GM12891 (cell line): ENCODE measurements at regions not wholly inside any gene's neighbourhood (a gene's known extent, or its start where the extent isn't known, plus 50 kb on each side); places are given as distances from the start of the nearest gene placed in this dataset.

Source experiments
- POLR2A ChIP-seq: IDR thresholded peaks from 2 replicates; pipeline ENCODE4 v1.6.1; 2011; ENCODE audit warnings: low read depth, low read length, control low read depth
- POLR2AphosphoS5 ChIP-seq: IDR thresholded peaks from 2 replicates; pipeline ENCODE4 v1.6.1; 2011; ENCODE audit warnings: low read depth, low read length, control low read depth
- TAF1 ChIP-seq: IDR thresholded peaks from 2 replicates; pipeline ENCODE4 v1.6.1; 2011; ENCODE audit warnings: low read depth, low read length, control low read depth

- TF ChIP-seq POLR2AphosphoS5: no peak
- no peak for TF ChIP-seq POLR2A
- no peak for TF ChIP-seq TAF1
Measured at GRCh38 chr5:145294331-145294730, 540.8 kb downstream of the PRELID2 start.
